Stomach smooth muscle (tissue), 2 donors: ENCODE measurements at regions not wholly inside any gene's neighbourhood (a gene's known extent, or its start where the extent isn't known, plus 50 kb on each side); places are given as distances from the start of the nearest gene placed in this dataset.

Source experiments
- H3K27ac ChIP-seq: one replicate; pipeline ENCODE4 v1.7.0; 2013; ENCODE audit warnings: mild to moderate bottlenecking, low read length, inconsistent platforms
- H3K27me3 ChIP-seq, 2 donors: one replicate each; pipeline ENCODE4 v1.7.0; 2013; ENCODE audit warnings: low read length in 2 of 2; ENCODE audit not compliant: insufficient read depth in 2 of 2, control insufficient read depth in 1 of 2
- H3K36me3 ChIP-seq, 2 donors: one replicate each; pipeline ENCODE4 v1.7.0; 2013; ENCODE audit warnings: low read length in 2 of 2; ENCODE audit not compliant: control insufficient read depth in 2 of 2, insufficient read depth in 2 of 2
- H3K4me1 ChIP-seq: one replicate; pipeline ENCODE4 v1.7.0; 2013; ENCODE audit warnings: low read length; ENCODE audit not compliant: control insufficient read depth, insufficient read depth
- H3K4me3 ChIP-seq, 2 donors: one replicate each; pipeline ENCODE4 v1.7.0; 2013; ENCODE audit warnings: low read length in 2 of 2
- H3K9ac ChIP-seq, 2 donors: one replicate each; pipeline ENCODE4 v1.7.0; 2013; ENCODE audit warnings: low read length in 2 of 2, mild to moderate bottlenecking in 1 of 2
- H3K9me3 ChIP-seq, 2 donors: one replicate each; pipeline ENCODE4 v1.7.0; 2013; ENCODE audit warnings: low read length in 2 of 2; ENCODE audit not compliant: control insufficient read depth in 2 of 2
- donor health status: healthy.
- donor health status: Pancreatic carcinoma.

GRCh38 chr1:95323123-95323522 lies 89.1 kb downstream of the RWDD3 start:
- Histone ChIP-seq H3K27ac (no peak overlapping the region), H3K36me3 (no peaks in the 10 kb centered on the region)

DNA sequence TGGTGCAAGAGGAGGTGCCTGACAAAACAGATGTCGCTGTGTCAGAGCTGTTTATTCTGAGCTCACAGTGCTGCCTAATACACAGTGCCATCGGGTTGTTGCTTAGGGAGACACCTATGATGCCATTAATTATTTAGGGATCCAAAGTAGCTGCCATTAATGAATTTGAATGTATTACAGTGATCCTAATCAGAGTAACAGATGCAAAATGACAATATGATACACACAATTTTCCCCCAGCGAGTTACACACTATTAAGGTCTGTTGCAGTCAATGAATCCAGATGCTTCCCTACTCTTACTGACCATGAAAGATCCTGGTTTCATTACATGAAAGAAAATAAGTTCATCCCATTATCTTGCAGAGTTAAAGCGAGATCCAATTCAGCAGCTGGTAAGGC lies 91.3 kb downstream of the RWDD3 start:
- no peak overlapping the region for H3K4me3 ChIP-seq
- H3K27me3 ChIP-seq = no peaks in the 10 kb centered on the region
- no peak overlapping the region for H3K9ac ChIP-seq
- no peaks in the 10 kb centered on the region for H3K4me1 ChIP-seq
- no peaks in the 10 kb centered on the region for H3K9me3 ChIP-seq
- H3K27ac ChIP-seq = no peak overlapping the region
- H3K36me3 ChIP-seq = no peaks in the 10 kb centered on the region

More at GRCh38 chr1:95323123-95323522, 89.1 kb downstream of the RWDD3 start:
- no peak overlapping the region for H3K4me3 ChIP-seq
- H3K9me3 ChIP-seq = no peaks in the 10 kb centered on the region
- H3K9ac ChIP-seq = no peak overlapping the region
- H3K4me1 ChIP-seq = no peaks in the 10 kb centered on the region
- no peaks in the 10 kb centered on the region for H3K27me3 ChIP-seq

DNA sequence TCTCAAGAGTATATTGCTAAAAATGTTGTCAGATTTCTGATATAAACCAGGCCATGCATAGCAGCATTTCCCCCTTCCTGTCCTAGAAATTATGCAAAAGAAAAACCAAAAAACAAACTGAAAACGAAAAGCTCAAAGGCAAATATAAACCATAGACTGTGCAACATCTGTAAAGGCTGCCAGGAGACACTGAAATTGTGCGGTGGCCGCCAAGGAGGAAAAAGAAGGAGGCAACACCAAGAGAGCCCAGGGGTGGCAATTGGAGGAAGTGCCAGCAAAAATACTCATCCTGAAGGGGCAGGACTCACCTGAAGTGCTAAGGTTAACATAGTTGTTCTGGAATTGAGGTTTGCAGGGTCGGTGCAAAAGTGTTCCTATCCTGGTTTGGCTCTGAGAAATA lies 92.0 kb downstream of the RWDD3 start:
- H3K27ac ChIP-seq = no peak overlapping the region
- H3K4me3 ChIP-seq = no peak overlapping the region
- no peaks in the 10 kb centered on the region for H3K36me3 ChIP-seq
- no peaks in the 10 kb centered on the region for H3K27me3 ChIP-seq
- H3K4me1 ChIP-seq = no peaks in the 10 kb centered on the region
- no peaks in the 10 kb centered on the region for H3K9me3 ChIP-seq
- no peak overlapping the region for H3K9ac ChIP-seq

DNA sequence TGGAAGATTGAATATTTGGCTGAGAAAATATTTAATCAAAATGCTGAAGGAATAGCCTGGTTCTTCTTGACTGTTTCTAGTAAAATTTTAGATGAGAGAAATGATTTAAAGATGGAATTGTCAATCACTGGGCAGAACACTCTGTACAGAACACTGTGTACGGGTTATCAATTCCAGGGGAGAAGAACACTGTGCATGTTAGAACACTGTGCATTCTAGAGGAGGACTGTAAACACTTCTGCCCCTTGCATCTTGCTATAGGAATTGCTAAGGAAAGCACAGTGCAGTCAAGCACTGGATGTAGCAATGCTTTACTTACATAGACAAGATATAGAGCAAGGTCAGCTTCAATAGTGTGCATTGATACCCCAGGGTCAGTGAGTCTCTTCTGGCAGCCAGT lies 98.7 kb downstream of the RWDD3 start:
- no peak overlapping the region for H3K9ac ChIP-seq
- no peaks in the 10 kb centered on the region for H3K9me3 ChIP-seq
- H3K27me3 ChIP-seq = no peaks in the 10 kb centered on the region
- H3K36me3 ChIP-seq = no peaks in the 10 kb centered on the region
- H3K4me3 ChIP-seq = no peak overlapping the region
- no peak overlapping the region for H3K27ac ChIP-seq
- no peaks in the 10 kb centered on the region for H3K4me1 ChIP-seq

- no peaks in the 10 kb centered on the region for H3K36me3 ChIP-seq
- no peak overlapping the region for H3K4me3 ChIP-seq
- no peaks in the 10 kb centered on the region for H3K27me3 ChIP-seq
- H3K9ac ChIP-seq = no peak overlapping the region
- no peaks in the 10 kb centered on the region for H3K4me1 ChIP-seq
- H3K9me3 ChIP-seq = no peaks in the 10 kb centered on the region
- no peak overlapping the region for H3K27ac ChIP-seq
Measured at GRCh38 chr1:95339377-95339776, 105.4 kb downstream of the RWDD3 start.

GRCh38 chr1:95340061-95340460 lies 106.1 kb downstream of the RWDD3 start:
- Histone ChIP-seq H3K4me3 (no peak overlapping the region), H3K36me3 (no peaks in the 10 kb centered on the region), H3K27me3 (no peaks in the 10 kb centered on the region), H3K9me3 (no peaks in the 10 kb centered on the region), H3K4me1 (no peaks in the 10 kb centered on the region), H3K27ac (no peak overlapping the region), H3K9ac (no peak overlapping the region)

DNA sequence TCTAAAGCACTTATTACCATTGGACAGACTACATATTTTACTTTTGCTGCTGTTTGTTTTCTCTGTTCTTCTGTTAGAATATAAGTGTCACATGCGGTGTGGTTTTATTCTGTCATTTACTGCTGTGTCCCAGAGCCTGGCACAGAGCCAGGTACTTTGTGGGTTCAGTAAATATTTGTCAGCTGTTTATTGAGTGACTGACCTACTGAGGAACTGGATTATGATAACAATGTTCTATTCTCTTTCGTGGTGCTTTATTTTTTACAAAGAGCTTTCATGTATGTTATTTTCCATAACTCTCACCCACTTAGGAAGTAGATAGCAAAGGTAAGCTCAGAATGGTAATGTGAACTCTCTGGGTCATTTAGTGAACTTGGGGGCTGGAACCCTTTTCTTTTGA lies 118.8 kb downstream of the RWDD3 start:
- H3K4me1 ChIP-seq = no peaks in the 10 kb centered on the region
- H3K36me3 ChIP-seq = no peaks in the 10 kb centered on the region
- no peak overlapping the region for H3K9ac ChIP-seq
- no peak overlapping the region for H3K27ac ChIP-seq
- no peaks in the 10 kb centered on the region for H3K9me3 ChIP-seq
- H3K27me3 ChIP-seq = no peaks in the 10 kb centered on the region
- no peak overlapping the region for H3K4me3 ChIP-seq

DNA sequence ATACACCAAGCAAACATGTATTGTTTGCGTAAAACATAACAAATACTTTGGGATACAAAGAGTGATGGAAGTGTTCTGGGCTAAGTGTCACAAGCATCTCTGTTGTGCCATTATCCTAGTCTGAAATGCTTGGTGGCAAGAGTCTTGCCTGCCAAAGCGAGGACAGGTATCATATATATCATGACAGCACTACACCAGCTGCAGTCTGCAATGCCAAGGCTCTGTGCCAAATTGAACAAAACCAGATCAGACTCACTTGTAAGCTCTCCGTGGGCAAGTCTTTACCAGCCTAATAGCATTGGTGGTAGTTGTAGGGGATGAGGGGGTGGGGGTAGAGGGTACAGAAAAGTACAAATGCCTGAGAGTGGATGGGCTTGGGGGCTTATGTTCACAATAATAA lies 119.2 kb downstream of the RWDD3 start:
- no peak overlapping the region for H3K9ac ChIP-seq
- no peak overlapping the region for H3K27ac ChIP-seq
- H3K9me3 ChIP-seq = no peaks in the 10 kb centered on the region
- no peak overlapping the region for H3K4me3 ChIP-seq
- no peaks in the 10 kb centered on the region for H3K27me3 ChIP-seq
- no peaks in the 10 kb centered on the region for H3K36me3 ChIP-seq
- H3K4me1 ChIP-seq = no peaks in the 10 kb centered on the region

- H3K4me3 ChIP-seq = no peak overlapping the region
- no peaks in the 10 kb centered on the region for H3K27me3 ChIP-seq
- H3K27ac ChIP-seq = no peak overlapping the region
- no peaks in the 10 kb centered on the region for H3K4me1 ChIP-seq
- no peaks in the 10 kb centered on the region for H3K9me3 ChIP-seq
- no peak overlapping the region for H3K9ac ChIP-seq
- no peaks in the 10 kb centered on the region for H3K36me3 ChIP-seq
Measured at GRCh38 chr1:95364546-95364945, 130.5 kb downstream of the RWDD3 start.

DNA sequence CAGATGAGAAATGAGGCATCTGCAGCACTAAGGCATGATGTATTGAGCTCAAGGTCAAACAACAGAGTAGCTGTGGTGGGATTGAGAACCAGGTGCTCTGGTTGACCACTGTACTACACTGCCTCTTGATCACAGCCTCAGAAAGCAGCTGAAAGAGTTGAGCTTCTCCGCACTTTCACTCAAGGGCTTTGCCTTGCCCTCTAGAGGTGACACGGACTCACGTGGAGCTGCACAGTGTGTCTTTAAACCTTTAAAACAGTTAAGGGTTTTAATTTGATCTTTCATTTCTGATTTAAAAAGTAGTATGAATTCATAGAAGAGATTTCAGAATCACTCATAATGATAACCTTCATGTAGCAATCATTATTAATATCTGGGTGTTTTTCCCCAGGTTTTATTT lies 132.5 kb downstream of the RWDD3 start:
- no peak overlapping the region for H3K9ac ChIP-seq
- H3K36me3 ChIP-seq = no peaks in the 10 kb centered on the region
- no peaks in the 10 kb centered on the region for H3K27me3 ChIP-seq
- H3K4me3 ChIP-seq = no peak overlapping the region
- no peak overlapping the region for H3K27ac ChIP-seq
- H3K9me3 ChIP-seq = no peaks in the 10 kb centered on the region
- H3K4me1 ChIP-seq = no peaks in the 10 kb centered on the region

DNA sequence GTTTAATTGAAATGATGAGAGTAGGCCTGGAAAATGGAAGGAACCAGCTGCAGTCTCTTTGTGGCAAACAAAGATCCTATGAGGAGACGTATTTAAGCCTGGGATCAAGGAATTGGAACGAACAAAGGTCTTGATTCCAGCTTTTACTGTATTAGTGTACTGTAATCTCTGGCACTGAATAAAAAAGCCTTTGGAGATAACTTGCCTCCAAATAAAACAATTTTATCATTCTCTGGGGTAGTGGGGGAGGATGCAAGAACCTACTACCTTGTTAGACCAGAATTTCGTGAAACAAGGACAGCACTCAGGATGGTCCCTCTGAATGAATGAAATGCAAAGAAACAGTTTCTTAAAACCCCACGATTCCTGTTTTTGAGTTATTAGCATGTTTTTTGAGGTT lies 134.2 kb downstream of the RWDD3 start:
- Histone ChIP-seq H3K9ac (no peak overlapping the region), H3K36me3 (no peaks in the 10 kb centered on the region), H3K4me3 (no peak overlapping the region), H3K27me3 (no peaks in the 10 kb centered on the region), H3K9me3 (no peaks in the 10 kb centered on the region), H3K4me1 (no peaks in the 10 kb centered on the region), H3K27ac (no peak overlapping the region)
